ENCODE measurements at regions not wholly inside any gene's neighbourhood (a gene's known extent, or its start where the extent isn't known, plus 50 kb on each side); places are given as distances from the start of the nearest gene placed in this dataset.

DNA sequence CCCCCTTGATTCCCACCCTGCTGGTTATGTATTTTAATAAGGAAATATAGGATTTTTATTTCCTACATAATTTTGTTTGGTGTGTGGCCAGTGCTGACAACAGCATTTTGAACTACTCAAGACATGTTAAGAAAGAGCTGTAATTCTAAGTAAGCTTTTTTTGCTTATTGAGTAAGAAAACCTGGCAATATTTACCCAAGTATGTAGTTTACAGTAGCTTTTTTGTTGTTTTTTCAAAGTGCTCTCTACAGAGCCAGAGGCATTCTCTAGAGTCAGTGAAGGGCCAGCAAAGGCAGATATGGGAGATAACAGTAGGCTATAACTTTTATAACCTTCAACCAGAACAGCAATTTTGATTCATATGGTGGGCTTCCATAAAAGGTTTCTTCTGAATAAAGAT is 63.2 kb upstream of the TMEM168 start:
- in situ Hi-C loops (cut with MboI; ENCODE audit: low sequenced_read_pairs), result no loop called here

DNA sequence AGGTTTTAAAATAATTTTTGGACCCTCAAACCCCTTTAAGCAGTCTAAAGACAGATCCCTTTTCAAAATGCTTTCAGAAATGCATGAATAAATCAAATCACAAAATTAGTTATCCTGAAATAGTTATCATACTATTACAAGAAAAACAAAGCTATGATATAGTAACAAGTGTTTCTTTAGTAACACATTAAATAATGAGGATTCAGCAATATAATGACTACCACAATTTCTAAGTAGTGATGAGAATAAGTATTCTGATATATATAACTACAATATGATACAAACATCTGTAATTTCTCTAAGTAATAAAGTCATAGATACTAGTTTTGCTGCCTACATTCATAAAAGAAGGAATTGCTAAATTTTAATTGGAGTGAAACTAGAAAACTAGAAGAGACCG is 53.0 kb upstream of the TMEM168 start:
- in situ Hi-C loops (cut with MboI; ENCODE audit: low sequenced_read_pairs), result no loop called here
